ENCODE measurements at regions not wholly inside any gene's neighbourhood (a gene's known extent, or its start where the extent isn't known, plus 50 kb on each side); places are given as distances from the start of the nearest gene placed in this dataset.

DNA sequence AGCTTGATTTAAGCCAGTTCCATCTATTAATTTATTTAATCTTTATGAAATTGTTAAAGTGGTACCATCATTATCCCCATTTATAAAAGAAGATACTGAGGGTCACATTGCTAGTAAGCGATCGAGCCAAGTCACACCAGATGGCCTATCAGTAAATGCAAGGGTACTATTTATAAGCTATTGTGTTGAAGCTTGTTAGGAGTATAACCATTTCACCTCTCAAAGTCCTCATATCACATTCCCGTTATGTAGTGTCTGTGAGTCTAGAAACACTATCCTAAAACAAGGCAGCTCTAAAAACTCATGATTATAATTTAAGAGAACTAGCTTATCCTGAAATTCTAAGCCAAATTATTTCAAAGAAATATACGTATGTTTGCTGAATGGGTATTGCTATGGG is 1161.8 kb downstream of the EFNA5 start:
- DNase-seq (ENCODE audit: low spot score), result no peak
- Histone ChIP-seq H3K4me3 (no peak overlapping the region), H3K27ac (no peak overlapping the region)
- TF ChIP-seq, protein P1, sequence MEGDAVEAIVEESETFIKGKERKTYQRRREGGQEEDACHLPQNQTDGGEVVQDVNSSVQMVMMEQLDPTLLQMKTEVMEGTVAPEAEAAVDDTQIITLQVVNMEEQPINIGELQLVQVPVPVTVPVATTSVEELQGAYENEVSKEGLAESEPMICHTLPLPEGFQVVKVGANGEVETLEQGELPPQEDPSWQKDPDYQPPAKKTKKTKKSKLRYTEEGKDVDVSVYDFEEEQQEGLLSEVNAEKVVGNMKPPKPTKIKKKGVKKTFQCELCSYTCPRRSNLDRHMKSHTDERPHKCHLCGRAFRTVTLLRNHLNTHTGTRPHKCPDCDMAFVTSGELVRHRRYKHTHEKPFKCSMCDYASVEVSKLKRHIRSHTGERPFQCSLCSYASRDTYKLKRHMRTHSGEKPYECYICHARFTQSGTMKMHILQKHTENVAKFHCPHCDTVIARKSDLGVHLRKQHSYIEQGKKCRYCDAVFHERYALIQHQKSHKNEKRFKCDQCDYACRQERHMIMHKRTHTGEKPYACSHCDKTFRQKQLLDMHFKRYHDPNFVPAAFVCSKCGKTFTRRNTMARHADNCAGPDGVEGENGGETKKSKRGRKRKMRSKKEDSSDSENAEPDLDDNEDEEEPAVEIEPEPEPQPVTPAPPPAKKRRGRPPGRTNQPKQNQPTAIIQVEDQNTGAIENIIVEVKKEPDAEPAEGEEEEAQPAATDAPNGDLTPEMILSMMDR (IDR thresholded peaks at IDR 0.05), result no peak

DNA sequence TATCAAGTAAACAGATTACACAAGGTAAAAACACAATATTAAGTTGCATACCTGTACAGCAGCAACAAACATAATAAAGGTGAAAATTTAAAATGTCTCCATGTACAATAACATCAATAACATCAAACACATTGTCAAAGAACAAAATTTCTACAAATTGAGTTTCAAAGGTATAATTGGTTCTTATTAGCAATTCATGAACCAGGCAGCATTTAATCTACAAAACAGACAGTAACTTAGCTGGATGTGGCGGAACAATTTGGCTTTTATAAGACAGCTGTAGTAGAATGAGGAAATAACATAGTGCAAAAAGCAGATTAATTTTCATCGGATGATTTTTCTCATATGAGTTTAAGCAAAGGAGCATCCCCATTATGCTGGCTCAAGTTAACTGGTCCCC is 1176.8 kb downstream of the EFNA5 start:
- no peak overlapping the region for H3K27ac ChIP-seq
- H3K4me3 ChIP-seq, result no peak overlapping the region
- TF ChIP-seq, protein P1 (IDR thresholded peaks at IDR 0.05), result no peak
- DNase-seq (ENCODE audit: low spot score), result no peak

DNA sequence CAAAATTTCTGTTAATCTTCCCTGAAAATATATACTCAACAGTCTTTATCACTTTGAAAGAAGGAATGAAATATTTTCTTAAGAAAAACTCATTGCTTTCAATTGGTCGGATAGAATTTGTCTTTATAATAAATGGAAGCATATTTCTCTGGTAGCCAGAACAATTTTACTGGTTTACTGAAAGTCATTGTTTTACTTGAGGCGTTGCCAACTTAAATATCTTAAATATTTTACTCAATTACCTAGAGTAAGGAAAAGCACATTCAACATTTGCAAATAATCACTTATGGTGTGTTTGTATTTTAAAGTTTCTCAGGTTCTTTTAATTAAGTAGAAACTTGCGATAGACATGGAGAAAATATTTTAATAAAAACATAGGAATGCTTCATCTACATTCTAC is 1181.7 kb downstream of the EFNA5 start:
- no peak for DNase-seq (ENCODE audit: low spot score)
- no peak overlapping the region for H3K4me3 ChIP-seq
- TF ChIP-seq, protein P1 (IDR thresholded peaks at IDR 0.05), result no peak
- no peak overlapping the region for H3K27ac ChIP-seq

DNA sequence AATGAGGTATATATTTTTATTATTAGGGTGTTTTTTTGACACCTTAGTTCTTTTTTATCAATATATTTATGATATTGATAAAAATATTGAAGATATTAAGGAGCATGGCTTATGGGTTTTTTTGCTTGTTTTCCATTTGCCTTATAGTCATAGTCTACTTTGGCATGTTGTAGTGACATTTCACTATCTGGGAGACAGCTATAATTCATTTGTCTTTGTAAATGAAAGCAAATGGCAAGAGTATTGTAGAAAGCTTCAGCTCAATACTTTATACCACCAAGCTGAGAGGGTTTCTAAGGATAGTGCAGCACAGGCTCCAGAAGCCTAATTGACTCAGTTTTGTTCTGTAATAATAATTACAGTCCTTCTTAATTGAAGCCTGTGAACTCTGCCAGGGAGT is 1182.3 kb downstream of the EFNA5 start:
- Histone ChIP-seq H3K4me3 (no peak overlapping the region), H3K27ac (no peak overlapping the region)
- no peak for DNase-seq (ENCODE audit: low spot score)
- TF ChIP-seq, protein P1 (IDR thresholded peaks at IDR 0.05), result no peak

DNA sequence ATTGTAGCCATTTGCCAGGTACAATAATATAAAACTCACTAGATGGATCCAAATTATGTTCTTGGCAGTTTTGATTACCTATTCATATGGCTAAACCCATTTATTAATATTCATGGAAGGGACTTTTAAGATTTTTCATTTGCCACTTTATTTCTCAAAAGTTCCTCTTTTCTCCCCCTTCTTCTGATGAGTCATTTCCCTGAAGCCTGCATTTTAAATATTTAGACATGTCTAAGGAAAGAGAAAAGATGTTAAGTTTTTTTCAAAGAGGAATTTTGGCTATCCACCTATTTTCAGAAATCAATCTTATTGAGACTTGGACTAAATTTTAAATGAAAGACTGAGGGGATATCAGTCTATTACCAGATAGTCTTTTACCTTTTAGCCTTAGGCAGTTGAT is 1189.4 kb downstream of the EFNA5 start:
- TF ChIP-seq, protein P1 (IDR thresholded peaks at IDR 0.05), result no peak
- H3K27ac ChIP-seq, result no peak overlapping the region
- DNase-seq (ENCODE audit: low spot score), result no peak
- no peak overlapping the region for H3K4me3 ChIP-seq

DNA sequence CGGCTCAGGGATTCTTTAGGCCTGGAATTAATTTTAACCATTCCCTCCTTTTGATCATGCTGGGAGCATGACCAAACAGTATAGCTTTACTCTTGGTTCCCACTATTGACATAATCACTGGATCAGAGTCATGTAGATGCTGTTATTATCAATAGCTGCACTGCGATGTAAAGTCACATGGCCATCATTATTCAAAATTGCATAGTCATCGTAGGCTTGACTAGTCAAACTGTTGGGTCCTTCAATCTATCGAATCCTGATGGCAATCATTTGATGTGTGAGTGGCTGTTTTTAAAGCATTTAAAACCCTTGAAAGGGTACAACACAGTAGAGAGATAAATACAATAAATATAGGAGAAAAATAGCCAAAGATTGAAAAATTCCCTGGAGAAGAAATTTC is 1194.1 kb downstream of the EFNA5 start:
- H3K4me3 ChIP-seq, result no peak overlapping the region
- no peak overlapping the region for H3K27ac ChIP-seq
- TF ChIP-seq, protein P1 (IDR thresholded peaks at IDR 0.05), result no peak
- DNase-seq (ENCODE audit: low spot score), result no peak

DNA sequence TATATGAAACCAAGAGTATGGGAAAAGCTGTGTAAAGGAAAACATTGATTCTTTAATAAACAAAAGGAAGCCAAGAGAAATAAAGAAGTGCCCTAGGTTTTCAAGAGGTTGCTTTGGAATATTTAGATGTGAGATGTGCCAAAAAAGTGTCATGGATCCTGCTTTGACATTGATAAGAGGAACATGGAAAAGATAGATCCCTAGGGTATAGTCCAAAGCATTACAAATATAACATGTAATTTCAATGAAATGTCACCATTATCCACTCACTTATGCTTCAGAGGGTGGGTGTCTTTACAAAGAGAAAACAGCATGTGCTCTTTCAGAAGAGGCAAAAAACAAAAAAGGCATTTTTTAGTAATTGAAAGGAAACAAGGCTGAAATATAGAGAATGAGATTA is 1196.7 kb downstream of the EFNA5 start:
- Histone ChIP-seq H3K4me3 (no peak overlapping the region), H3K27ac (no peak overlapping the region)
- TF ChIP-seq, protein P1 (IDR thresholded peaks at IDR 0.05), result no peak
- DNase-seq (ENCODE audit: low spot score), result no peak
